B cell (primary cell): ENCODE measurements at regions not wholly inside any gene's neighbourhood (a gene's known extent, or its start where the extent isn't known, plus 50 kb on each side); places are given as distances from the start of the nearest gene placed in this dataset.

Experiments used
- ATAC-seq: fragments of 200-7000 bp; cut with Tn5 transposase; one replicate; pipeline ENCODE4 v1.10.0; 2021; ENCODE audit warnings: low read depth, mild to moderate bottlenecking, moderate number of reproducible peaks, moderate library complexity
- CTCF ChIA-PET: fragments of 350-600 bp; sonication (Branson Sonifier 250); formaldehyde crosslinking; loops from one replicate; lab custom pipeline; 2021; ENCODE audit warnings: antibody characterized with exemption, inconsistent platforms; lab: Charles Lee
- POLR2A ChIA-PET: fragments of 350-600 bp; sonication (Branson Sonifier 250); formaldehyde crosslinking; loops from one replicate; lab custom pipeline; 2021; ENCODE audit warnings: antibody characterized with exemption; lab: Charles Lee
- DNase-seq: peaks from one replicate; pipeline ENCODE4 v3.0.0; 2013
- H2AFZ ChIP-seq: 2 replicates; pipeline ENCODE4 v1.6.1; 2012; ENCODE audit warnings: mild to moderate bottlenecking, low read depth, low read length; ENCODE audit not compliant: insufficient read depth, poor library complexity, severe bottlenecking
- H3K27ac ChIP-seq, 2 donors: 1 replicate in 1 of 2; 2 replicates in 1 of 2; pipeline ENCODE4 v1.5.1; 2012 to 2013; ENCODE audit warnings: low read length in 2 of 2, mild to moderate bottlenecking in 2 of 2, moderate library complexity in 1 of 2
- H3K27me3 ChIP-seq, 4 experiments: fragments of 200-600 bp in 1 of 4; sonication (generic) in 1 of 4; replicated peaks in 1 of 4; 1 replicate in 2 of 4; 2 replicates in 2 of 4; pipeline versions ENCODE4 v1.6.1 to v1.7.0; 2013 to 2016; ENCODE audit warnings: low read length in 3 of 4, mild to moderate bottlenecking in 2 of 4, mixed read lengths in 1 of 4, moderate library complexity in 1 of 4; ENCODE audit not compliant: insufficient read depth in 4 of 4, control insufficient read depth in 3 of 4; ENCODE audit errors: control extremely low read depth in 1 of 4
- H3K36me3 ChIP-seq, 2 experiments: replicated peaks in 1 of 2; 1 replicate in 1 of 2; 2 replicates in 1 of 2; pipeline versions ENCODE4 v1.6.1 to v1.7.1; 2013; ENCODE audit warnings: low read length in 1 of 2; ENCODE audit not compliant: insufficient read depth in 2 of 2, control insufficient read depth in 1 of 2; ENCODE audit errors: control extremely low read depth in 1 of 2, extremely low read depth in 1 of 2
- H3K4me1 ChIP-seq, 2 donors: fragments of 200-600 bp in 1 of 2; sonication (generic) in 1 of 2; 1 replicate in 1 of 2; 2 replicates in 1 of 2; pipeline versions ENCODE4 v1.5.1 to v1.6.1; 2013 to 2017; ENCODE audit warnings: low read length in 2 of 2; ENCODE audit not compliant: control insufficient read depth in 2 of 2, insufficient read depth in 2 of 2
- H3K4me2 ChIP-seq: replicated peaks from 2 replicates; pipeline ENCODE3; 2012; ENCODE audit warnings: mild to moderate bottlenecking, low read depth, low read length; ENCODE audit not compliant: poor library complexity, severe bottlenecking
- H3K4me3 ChIP-seq, 5 experiments: fragments of 200-600 bp in 1 of 5; sonication (generic) in 1 of 5; 1 replicate in 3 of 5; 2 replicates in 2 of 5; pipeline versions ENCODE4 v1.5.1 to v1.7.0; 2011 to 2016; ENCODE audit warnings: low read length in 4 of 5, mild to moderate bottlenecking in 4 of 5, low read depth in 2 of 5, control low read depth in 1 of 5, moderate library complexity in 1 of 5; ENCODE audit not compliant: insufficient read depth in 1 of 5; ENCODE audit errors: control extremely low read depth in 1 of 5, extremely low read depth in 1 of 5
- H3K79me2 ChIP-seq: fragments of 200-600 bp; sonication (generic); one replicate; pipeline ENCODE4 v1.6.0; 2016; ENCODE audit warnings: low read length; ENCODE audit not compliant: control insufficient read depth, insufficient read depth
- H3K9ac ChIP-seq: fragments of 200-600 bp; sonication (generic); 2 replicates; pipeline ENCODE4 v1.6.1; 2017; ENCODE audit warnings: mild to moderate bottlenecking, low read length, moderate library complexity
- H3K9me3 ChIP-seq, 3 donors: one replicate each; pipeline versions ENCODE4 v1.6.1 to v1.7.1; 2013; ENCODE audit warnings: low read length in 2 of 3; ENCODE audit not compliant: control insufficient read depth in 2 of 3, insufficient read depth in 1 of 3; ENCODE audit errors: control extremely low read depth in 1 of 3
- H4K20me1 ChIP-seq: 2 replicates; pipeline ENCODE4 v1.6.0; 2012; ENCODE audit warnings: mild to moderate bottlenecking, low read length; ENCODE audit not compliant: insufficient read depth, control insufficient read depth, poor library complexity, severe bottlenecking
- H3K27ac Mint-ChIP-seq: one replicate; pipeline ENCODE4 v1.8.0; 2021; ENCODE audit warnings: mixed read lengths
- H3K27me3 Mint-ChIP-seq: one replicate; pipeline ENCODE4 v1.8.0; 2021; ENCODE audit warnings: mixed read lengths
- H3K4me1 Mint-ChIP-seq: one replicate; pipeline ENCODE4 v1.8.0; 2021; ENCODE audit warnings: mixed read lengths
- H3K4me3 Mint-ChIP-seq: one replicate; pipeline ENCODE4 v1.8.0; 2021; ENCODE audit warnings: mixed read lengths
- H3K9me3 Mint-ChIP-seq: one replicate; pipeline ENCODE4 v1.8.0; 2022; ENCODE audit warnings: mixed read lengths; ENCODE audit not compliant: insufficient read depth
- EZH2 ChIP-seq: IDR thresholded peaks from 2 replicates; pipeline ENCODE4 v1.6.1; 2012; ENCODE audit warnings: borderline replicate concordance, low read depth, mild to moderate bottlenecking, moderate library complexity, low read length; ENCODE audit not compliant: insufficient read depth, poor library complexity, severe bottlenecking
- WGBS: methylation state at CpG from one replicate; pipeline ENCODE4 v1.1.5; 2013; ENCODE audit warnings: missing lambda C conversion rate; ENCODE audit not compliant: insufficient coverage; 5-methylcytosine and 5-hydroxymethylcytosine counted together
- intact Hi-C: fragments of 100-400 bp; cut with micrococcal nuclease; formaldehyde crosslinking; loops from one replicate; pipeline ENCODE4 v1.10.0; 2022
- TF ChIP-seq, protein P1 (sequence below): fragments of 200-600 bp; IDR thresholded peaks from one replicate; pipeline ENCODE4 v1.8.0; 2022; ENCODE audit warnings: antibody characterized with exemption, mild to moderate bottlenecking

DNA sequence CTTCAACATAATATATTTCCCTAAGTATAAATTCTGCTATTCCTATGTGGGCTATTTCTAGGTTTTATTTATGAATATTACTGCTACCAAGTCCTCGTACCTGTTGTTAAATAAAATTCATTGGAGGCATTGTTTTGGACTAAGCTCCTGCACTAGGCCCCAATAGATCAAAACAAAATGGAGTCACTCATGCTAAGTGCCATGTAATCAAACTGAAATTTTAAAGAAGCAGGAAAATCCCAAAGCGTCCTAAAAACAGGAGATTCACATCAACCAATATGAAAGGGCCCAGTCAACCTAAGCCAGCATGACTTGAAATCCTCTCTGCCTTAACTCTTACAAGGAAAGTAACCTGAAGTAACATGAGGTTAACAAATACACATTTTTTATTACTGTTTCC, 743.2 kb downstream of the TRAM1L1 start:
- Histone ChIP-seq H3K79me2 (no peaks in the 10 kb centered on the region), H3K27me3 (no peaks in the 10 kb centered on the region), H3K9me3 (no peaks in the 10 kb centered on the region), H4K20me1 (no peaks in the 10 kb centered on the region), H3K27ac (no peak overlapping the region), H3K4me2 (no peak overlapping the region), H3K9ac (no peak overlapping the region), H3K36me3 (no peaks in the 10 kb centered on the region), H3K4me1 (no peaks in the 10 kb centered on the region), H3K4me3 (no peak overlapping the region), H2AFZ (no peak overlapping the region)
- DNase-seq, result no peak
- CTCF ChIA-PET, result no interaction called here
- TF ChIP-seq EZH2, result no peak
- TF ChIP-seq, protein P1, sequence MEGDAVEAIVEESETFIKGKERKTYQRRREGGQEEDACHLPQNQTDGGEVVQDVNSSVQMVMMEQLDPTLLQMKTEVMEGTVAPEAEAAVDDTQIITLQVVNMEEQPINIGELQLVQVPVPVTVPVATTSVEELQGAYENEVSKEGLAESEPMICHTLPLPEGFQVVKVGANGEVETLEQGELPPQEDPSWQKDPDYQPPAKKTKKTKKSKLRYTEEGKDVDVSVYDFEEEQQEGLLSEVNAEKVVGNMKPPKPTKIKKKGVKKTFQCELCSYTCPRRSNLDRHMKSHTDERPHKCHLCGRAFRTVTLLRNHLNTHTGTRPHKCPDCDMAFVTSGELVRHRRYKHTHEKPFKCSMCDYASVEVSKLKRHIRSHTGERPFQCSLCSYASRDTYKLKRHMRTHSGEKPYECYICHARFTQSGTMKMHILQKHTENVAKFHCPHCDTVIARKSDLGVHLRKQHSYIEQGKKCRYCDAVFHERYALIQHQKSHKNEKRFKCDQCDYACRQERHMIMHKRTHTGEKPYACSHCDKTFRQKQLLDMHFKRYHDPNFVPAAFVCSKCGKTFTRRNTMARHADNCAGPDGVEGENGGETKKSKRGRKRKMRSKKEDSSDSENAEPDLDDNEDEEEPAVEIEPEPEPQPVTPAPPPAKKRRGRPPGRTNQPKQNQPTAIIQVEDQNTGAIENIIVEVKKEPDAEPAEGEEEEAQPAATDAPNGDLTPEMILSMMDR, result no peak
- Mint-ChIP-seq H3K27me3 (no peaks in the 10 kb centered on the region), H3K4me3 (no peak overlapping the region), H3K9me3 (no peaks in the 10 kb centered on the region), H3K4me1 (no peaks in the 10 kb centered on the region), H3K27ac (no peak overlapping the region)
- intact Hi-C loops, result no loop called here
- ATAC-seq, result no peak
- POLR2A ChIA-PET, result no interaction called here
- WGBS, result 88% methylated on average over 1 of the region's 2 CpGs

DNA sequence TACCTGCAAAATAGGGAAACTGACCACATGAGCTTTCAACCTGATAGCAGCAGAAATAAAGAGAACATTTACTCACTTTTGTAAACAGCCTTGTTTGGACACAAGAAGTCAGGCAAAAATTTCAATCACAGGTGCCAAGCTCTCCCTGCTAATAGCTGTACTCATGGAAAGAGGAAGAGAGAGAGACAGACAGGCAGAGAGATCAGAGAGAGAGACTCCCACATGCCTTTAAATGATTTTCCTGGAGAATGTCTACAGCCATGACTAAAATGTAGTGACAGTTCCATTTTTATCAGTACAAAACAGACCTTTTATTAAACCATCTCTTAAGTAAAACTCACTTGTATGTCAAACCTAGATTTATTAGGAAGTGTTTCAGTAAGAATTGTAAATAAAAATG, 752.9 kb downstream of the TRAM1L1 start:
- Histone ChIP-seq H3K9me3 (no peaks in the 10 kb centered on the region), H3K4me2 (no peak overlapping the region), H3K4me3 (no peak overlapping the region), H4K20me1 (no peaks in the 10 kb centered on the region), H3K27ac (no peak overlapping the region), H3K36me3 (no peaks in the 10 kb centered on the region), H2AFZ (no peak overlapping the region), H3K79me2 (no peaks in the 10 kb centered on the region), H3K9ac (no peak overlapping the region), H3K4me1 (no peaks in the 10 kb centered on the region), H3K27me3 (no peaks in the 10 kb centered on the region)
- no peaks in the 10 kb centered on the region for H3K9me3 Mint-ChIP-seq
- no peaks in the 10 kb centered on the region for H3K4me1 Mint-ChIP-seq
- ChIA-PET CTCF (no interaction called here), POLR2A (no interaction called here)
- no peak overlapping the region for H3K27ac Mint-ChIP-seq
- DNase-seq, result no peak
- intact Hi-C loops, result no loop called here
- no peak for TF ChIP-seq EZH2
- TF ChIP-seq, protein P1, result no peak
- no peak for ATAC-seq
- H3K4me3 Mint-ChIP-seq, result no peak overlapping the region
- no peaks in the 10 kb centered on the region for H3K27me3 Mint-ChIP-seq
